C1 segment of cervical spinal cord (tissue), 14 donors: ENCODE measurements at regions not wholly inside any gene's neighbourhood (a gene's known extent, or its start where the extent isn't known, plus 50 kb on each side); places are given as distances from the start of the nearest gene placed in this dataset.

Experiments used
- DNase-seq, 14 donors: peaks; one replicate each; lab custom pipeline; 2025; lab: John Stamatoyannopoulos, UW

DNA sequence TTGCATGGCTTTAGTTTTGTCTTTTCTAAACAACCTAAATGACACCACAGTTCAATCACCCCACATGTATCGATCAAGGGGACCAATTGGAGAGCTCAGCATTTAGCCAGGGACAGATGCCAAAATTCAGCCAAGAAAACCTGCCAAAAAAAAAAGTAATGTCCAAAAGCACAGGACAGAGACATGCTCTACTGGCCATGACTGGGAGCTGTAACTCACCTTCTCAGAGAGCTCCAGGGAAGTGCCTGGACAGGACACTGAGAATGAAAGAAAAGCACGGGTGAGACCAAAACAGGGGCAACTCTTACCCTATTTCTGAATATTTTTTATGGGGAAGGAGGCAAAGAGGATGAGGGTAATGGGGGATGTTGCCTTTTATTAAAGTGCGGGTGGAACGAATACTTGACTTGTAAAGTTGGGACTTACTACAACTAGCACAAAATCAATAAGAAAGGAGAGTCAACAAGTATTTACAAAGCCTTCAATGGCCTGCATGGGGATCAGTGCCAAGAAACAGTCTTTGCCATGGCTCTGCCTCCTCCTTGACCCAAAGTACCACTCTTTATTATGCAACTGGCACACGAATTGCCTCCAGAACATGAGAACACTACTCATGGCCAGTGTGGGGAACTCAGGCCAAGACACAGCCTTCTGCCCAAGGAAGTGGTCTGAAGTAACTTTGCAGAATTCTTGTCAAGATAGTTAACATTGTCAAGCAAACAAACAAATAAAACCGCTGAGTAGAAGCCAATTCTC is 72.9 kb upstream of the HK2 start:
- peak in 4 of 14 donors; percentile 4 to 28 (median 22) for DNase-seq

DNA sequence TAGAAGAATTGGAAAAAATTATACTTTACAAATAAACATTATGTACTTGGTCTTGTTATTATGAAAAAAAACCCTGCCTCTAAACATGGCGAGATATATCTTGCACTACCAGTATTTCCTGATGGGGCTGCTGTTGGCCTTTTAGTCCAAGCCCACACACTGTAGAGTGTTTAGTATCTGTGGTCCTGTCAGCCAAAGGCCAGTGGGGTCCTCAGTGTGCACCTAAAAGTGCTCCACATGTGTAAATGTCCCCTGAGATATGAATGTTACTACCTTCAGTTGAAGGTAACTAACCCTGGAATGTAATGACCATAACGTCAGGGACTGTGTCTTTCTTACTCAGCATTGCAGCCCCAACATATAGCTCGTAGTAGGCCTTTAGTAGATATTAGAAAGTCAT is 71.1 kb upstream of the HK2 start:
- DNase-seq, result no peak

- peak in 6 of 14 donors; percentile 10 to 66 (median 25) for DNase-seq
Measured at GRCh38 chr2:74763962-74764428, 69.9 kb upstream of the HK2 start.

DNA sequence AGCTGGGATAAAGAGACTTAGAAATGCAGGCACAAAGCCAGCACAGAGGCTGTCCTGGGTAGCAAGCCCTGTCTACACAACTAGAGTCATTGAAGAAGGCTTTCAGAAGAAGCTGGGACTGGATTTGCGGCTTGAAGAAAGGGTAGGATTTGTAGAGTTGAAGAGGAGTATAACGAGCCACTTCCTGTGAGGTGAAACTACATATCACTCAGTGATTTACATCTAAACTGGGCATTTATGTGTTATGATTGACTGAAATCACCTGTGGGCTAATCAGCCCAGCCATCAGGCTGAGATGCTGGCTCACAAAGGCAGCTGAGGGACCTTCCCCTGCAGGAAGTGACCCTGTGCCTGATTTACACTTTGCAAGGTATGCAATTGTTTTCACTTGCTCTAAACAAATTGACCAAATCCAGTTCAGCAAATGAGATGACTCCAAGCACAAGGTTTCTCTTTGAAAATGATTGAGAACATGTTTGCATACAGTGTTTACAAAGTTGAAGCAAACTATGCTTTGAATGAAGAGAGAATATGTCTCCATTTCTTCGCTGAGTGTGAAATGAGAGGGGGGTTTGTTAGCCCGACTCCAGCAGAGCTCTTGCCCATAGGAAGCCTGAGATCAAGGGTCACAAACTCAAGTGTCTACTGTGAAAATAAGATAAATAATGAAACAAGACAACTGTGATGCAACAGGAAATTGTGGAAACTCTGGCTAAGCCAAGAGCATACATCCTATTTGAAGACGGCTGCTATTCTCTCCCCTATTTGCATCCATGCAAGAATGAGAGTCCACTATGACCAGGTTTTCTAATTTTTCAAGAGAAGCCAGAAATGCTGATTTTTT is 69.3 kb upstream of the HK2 start:
- no peak for DNase-seq

DNA sequence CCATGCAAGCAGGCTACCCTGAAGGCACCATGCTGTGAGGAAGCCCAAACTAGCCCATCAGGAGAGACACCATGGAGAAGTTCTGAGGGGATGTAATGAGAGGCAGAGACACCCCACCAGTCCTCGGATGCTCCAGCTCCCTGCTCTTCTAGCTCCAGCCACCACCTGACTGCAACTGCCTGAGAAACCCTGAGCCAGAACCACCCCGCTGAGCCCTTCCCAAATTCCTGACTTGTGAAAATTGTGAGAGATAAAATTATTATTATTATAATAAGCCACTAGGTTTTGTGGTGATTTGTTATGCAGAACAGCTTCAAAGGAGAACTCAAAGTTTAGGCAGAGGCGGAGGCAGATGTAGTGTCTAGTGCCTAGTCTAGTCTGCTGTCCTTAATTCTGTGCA is 67.1 kb upstream of the HK2 start:
- no peak for DNase-seq

- no peak for DNase-seq
Measured at GRCh38 chr2:74767618-74768017, 66.3 kb upstream of the HK2 start.

DNA sequence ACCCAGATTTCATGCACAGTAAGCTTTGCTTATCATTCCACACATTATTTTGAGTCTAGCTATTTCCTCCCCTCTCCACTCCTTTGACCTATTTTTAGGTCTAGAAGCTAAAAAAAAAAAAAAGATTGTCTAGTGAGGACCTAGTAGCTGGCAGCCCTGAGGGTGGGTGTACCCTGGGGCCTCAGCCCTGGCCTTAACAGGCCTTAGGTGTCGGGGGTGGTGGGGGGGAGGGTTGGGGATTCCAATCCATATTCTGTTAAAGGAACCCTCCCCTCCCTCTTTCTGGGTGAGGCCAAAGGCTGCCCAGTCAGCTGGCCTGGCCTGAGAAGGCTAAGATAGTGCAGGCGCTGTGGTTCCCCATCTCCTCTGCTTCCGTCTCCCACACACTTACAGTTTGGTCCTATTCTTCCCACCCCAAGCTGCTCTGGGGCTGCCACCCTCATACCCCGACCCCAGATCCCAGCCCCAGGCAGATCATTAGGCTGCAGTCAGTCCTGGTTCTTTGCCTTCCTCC is 65.5 kb upstream of the HK2 start:
- no peak for DNase-seq

- no peak for DNase-seq
Measured at GRCh38 chr2:74772046-74772445, 61.9 kb upstream of the HK2 start.

- no peak for DNase-seq
Measured at GRCh38 chr2:74777161-74777900, 56.6 kb upstream of the HK2 start.

DNA sequence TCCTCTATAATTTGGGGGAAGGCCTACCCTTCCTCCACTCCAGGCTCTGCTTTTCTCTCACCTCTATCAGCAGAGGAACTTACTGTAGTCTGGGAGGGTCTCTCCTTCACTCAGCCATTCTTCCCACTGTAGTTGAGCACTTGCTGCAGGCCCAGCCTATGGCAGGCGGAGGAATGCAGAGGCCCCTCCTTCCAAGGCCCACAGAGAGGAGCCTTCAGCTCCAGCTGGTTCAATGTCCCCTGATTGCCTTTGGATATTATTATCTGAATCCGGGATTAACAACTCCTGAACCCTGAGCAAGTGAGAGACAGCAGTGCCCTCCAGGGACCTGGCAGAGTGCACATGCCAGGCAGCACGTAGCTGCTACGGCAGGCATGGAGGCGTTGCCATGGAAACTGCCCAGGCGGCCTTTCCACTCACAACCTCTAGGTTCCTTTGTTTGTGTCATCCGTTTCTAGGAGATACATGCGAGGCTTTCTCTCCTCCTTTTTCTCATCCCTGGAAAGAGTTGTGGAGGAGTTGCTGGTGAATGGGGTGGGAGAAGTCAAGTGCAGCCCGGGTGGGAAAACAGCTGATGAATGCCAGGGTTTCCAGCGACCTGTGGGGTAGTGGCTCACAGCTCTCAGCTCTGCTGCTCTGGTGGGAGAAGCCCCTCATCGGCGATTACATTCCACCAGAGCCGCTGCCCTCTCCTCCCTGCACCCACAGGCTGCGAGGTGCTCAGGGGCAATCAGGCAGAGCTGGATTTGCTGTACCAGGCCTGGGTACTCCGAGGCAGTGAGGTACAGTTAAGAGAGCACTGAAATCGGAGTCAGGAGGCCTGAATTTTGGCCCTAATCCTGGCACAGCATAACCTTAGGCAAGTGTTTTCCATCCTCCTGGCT is 55.3 kb upstream of the HK2 start:
- DNase-seq, result peak in 1 of 14 donors; percentile 7

GRCh38 chr2:74779265-74779558 is 54.7 kb upstream of the HK2 start:
- no peak for DNase-seq

DNA sequence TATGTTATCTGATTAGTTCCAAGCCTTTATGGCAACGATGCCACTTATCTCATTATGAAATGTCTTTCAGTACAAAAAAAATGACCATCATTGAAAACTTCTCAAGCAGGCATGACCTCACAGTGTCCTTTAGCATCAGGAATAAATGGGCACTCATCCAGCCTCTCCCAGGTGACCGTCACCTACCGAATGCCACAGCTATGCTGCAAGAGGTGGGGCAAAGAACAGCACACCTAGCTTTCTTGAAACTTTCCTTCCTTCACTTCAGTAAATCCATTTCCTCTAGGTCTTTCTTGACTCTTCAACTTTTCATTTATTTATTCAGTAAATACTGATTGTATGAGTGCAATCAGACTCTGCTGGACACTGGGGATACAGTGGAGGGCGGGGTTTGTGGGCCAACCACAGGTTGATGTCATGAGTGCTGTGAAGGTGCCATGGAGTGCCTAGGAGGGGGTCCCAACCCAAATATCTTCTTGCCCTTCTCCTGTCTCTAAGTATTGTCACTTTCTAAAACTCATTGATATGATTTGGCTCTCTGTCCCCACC is 54.3 kb upstream of the HK2 start:
- no peak for DNase-seq
